A673 (cell line): ENCODE measurements at regions not wholly inside any gene's neighbourhood (a gene's known extent, or its start where the extent isn't known, plus 50 kb on each side); places are given as distances from the start of the nearest gene placed in this dataset.

Experiments used
- CTCF ChIP-seq: fragments of 300-800, 200-600 bp; sonication (generic); conservative IDR thresholded peaks from 2 replicates; pipeline ENCODE4 v1.5.1; 2017; ENCODE audit warnings: low read depth, mild to moderate bottlenecking, antibody characterized with exemption, low read length, moderate library complexity, mixed read lengths
- EZH2 ChIP-seq: fragments of 200-600 bp; sonication (generic); IDR thresholded peaks from 2 replicates; pipeline ENCODE4 v1.6.1; 2017; ENCODE audit warnings: borderline replicate concordance, low read depth, mild to moderate bottlenecking, mixed read lengths, antibody characterized with exemption, low read length; ENCODE audit not compliant: poor library complexity, severe bottlenecking

- TF ChIP-seq CTCF (no peak), EZH2 (no peak)
Measured at GRCh38 chr4:158015241-158015640, 157.6 kb downstream of the GASK1B start.
